Nephron progenitor cell (in vitro differentiated cells): ENCODE measurements at regions not wholly inside any gene's neighbourhood (a gene's known extent, or its start where the extent isn't known, plus 50 kb on each side); places are given as distances from the start of the nearest gene placed in this dataset.

Experiments
- DNase-seq: peaks from one replicate; pipeline ENCODE4 v3.0.0; 2021
- H3K27ac Mint-ChIP-seq: 2 replicates; pipeline ENCODE4 v1.8.0; 2021; ENCODE audit warnings: mild to moderate bottlenecking, moderate library complexity, mixed read lengths
- H3K27me3 Mint-ChIP-seq: 2 replicates; pipeline ENCODE4 v1.8.0; 2021; ENCODE audit warnings: mild to moderate bottlenecking, low read depth, mixed read lengths; ENCODE audit not compliant: poor library complexity
- H3K36me3 Mint-ChIP-seq: 2 replicates; pipeline ENCODE4 v1.8.0; 2021; ENCODE audit warnings: low read depth, mixed read lengths
- H3K4me1 Mint-ChIP-seq: 2 replicates; pipeline ENCODE4 v1.8.0; 2021; ENCODE audit warnings: mixed read lengths
- H3K4me3 Mint-ChIP-seq: 2 replicates; pipeline ENCODE4 v1.8.0; 2021; ENCODE audit warnings: mild to moderate bottlenecking, moderate library complexity, mixed read lengths
- H3K9me3 Mint-ChIP-seq: 2 replicates; pipeline ENCODE4 v1.8.0; 2021; ENCODE audit warnings: mild to moderate bottlenecking, moderate library complexity, mixed read lengths
- CTCF ChIP-seq: fragments of 200-600 bp; sonication (generic); IDR thresholded peaks from 2 replicates; pipeline ENCODE4 v1.5.0; 2021; ENCODE audit warnings: antibody characterized with exemption

GRCh38 chr7:109996927-109997326 is 1094.0 kb upstream of the LRRN3 start:
- Mint-ChIP-seq H3K36me3 (no peaks in the 10 kb centered on the region), H3K4me1 (no peaks in the 10 kb centered on the region), H3K9me3 (no peaks in the 10 kb centered on the region), H3K4me3 (no peak overlapping the region), H3K27ac (no peak overlapping the region), H3K27me3 (peaks cover 2% of the 10 kb centered on the region)
- no peak for TF ChIP-seq CTCF
- DNase-seq, result no peak

- DNase-seq, result no peak
- Mint-ChIP-seq H3K9me3 (no peaks in the 10 kb centered on the region), H3K4me3 (no peak overlapping the region), H3K4me1 (no peaks in the 10 kb centered on the region), H3K27me3 (peaks cover 2% of the 10 kb centered on the region), H3K27ac (no peak overlapping the region), H3K36me3 (no peaks in the 10 kb centered on the region)
- no peak for TF ChIP-seq CTCF
Measured at GRCh38 chr7:109997837-109998236, 1093.1 kb upstream of the LRRN3 start.

DNA sequence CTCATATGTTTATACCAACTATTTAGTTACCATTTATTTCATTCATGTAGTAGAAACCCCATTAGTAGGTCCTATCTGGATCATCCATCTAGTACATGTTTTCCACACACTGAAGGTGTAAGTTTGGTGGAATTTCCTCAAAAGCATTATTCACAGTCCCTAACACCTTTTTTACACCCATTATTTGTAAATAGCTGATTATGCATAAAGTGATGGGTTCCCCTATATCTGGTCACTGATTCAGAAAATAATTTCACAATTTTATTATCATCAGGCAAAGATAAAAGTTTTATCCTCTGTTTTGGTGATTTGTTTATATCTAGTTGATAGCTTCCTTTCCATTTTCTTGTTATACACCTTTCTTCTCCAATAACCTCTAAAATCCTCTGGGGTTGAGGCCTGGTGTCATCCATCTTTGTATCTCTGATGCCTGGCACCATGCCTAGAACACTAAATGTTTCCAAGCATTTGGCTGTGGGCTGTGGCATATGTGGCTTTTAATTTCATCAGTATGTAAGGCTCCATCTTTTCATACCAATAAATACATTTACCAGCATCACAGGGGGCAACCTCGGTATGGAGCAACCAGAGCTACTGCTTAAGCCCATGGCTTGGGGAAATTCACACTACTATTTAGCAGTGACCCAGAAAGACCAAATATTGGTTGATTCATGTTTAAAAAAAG is 1089.5 kb upstream of the LRRN3 start:
- TF ChIP-seq CTCF, result no peak
- Mint-ChIP-seq H3K9me3 (no peaks in the 10 kb centered on the region), H3K27me3 (peaks cover 2% of the 10 kb centered on the region), H3K27ac (no peak overlapping the region), H3K4me3 (no peak overlapping the region), H3K36me3 (no peaks in the 10 kb centered on the region), H3K4me1 (no peaks in the 10 kb centered on the region)
- no peak for DNase-seq

GRCh38 chr7:110003827-110004226 is 1087.1 kb upstream of the LRRN3 start:
- Mint-ChIP-seq H3K4me1 (no peaks in the 10 kb centered on the region), H3K4me3 (no peak overlapping the region), H3K36me3 (no peaks in the 10 kb centered on the region), H3K27ac (no peak overlapping the region), H3K9me3 (no peaks in the 10 kb centered on the region), H3K27me3 (no peaks in the 10 kb centered on the region)
- no peak for TF ChIP-seq CTCF
- DNase-seq, result no peak

DNA sequence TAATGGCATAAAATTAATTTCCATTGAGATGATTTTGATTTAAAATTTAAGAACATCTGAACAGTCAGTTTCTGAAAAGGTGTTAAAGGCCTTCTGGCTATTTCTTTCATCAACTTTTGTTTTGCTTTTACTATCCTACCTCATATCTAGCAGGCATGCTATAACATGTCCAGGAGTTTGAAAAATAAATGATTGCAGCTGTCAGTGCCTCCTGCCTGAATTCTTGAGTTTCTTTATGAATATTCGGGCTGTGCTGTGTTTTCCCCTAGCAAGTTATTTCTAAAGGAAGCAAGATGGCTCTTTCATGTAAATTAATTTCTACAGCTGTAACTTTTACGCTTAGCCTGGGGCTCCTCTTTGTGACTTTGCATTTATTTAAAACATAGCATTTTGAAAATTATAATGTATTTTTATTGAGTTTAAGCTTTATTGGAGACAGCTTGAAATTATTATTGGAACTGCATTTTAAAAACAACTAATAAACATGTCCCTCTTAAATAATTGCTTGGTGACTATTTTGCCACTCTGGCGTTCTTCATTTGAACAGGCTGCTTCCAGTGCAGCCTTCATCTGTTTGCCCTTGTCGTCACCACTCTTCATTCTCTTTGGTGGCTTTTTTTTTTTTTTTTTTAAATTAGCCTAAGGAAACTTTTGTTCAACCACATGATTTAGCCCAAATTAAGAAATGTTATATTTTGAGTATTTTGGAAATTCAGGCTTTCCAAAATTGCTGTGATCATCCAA is 1083.4 kb upstream of the LRRN3 start:
- Mint-ChIP-seq H3K27ac (no peak overlapping the region), H3K9me3 (no peaks in the 10 kb centered on the region), H3K4me3 (no peak overlapping the region), H3K4me1 (no peaks in the 10 kb centered on the region), H3K27me3 (no peaks in the 10 kb centered on the region), H3K36me3 (no peaks in the 10 kb centered on the region)
- no peak for TF ChIP-seq CTCF
- DNase-seq, result no peak

DNA sequence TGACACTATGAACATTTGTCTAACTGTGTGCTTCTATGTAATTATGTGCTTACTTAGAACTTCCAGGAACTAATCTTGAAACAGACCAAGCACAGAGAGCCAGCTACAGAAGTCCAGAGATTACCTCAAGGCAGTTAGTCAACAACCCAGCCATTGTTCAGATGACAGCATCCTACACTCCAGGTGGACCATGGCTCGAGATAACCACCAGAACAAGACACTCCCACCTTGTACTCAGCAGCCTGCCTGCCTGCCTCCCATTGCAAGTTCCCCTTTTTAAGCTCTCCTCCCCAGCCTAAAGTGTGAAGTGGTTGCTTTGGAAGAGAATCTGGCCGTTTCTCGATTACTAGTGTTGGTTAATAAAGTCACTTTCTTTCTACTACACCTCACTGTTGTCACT is 1080.6 kb upstream of the LRRN3 start:
- H3K9me3 Mint-ChIP-seq, result no peaks in the 10 kb centered on the region
- H3K4me1 Mint-ChIP-seq, result no peaks in the 10 kb centered on the region
- H3K27me3 Mint-ChIP-seq, result no peaks in the 10 kb centered on the region
- no peak for DNase-seq
- H3K27ac Mint-ChIP-seq, result no peak overlapping the region
- TF ChIP-seq CTCF, result no peak
- no peak overlapping the region for H3K4me3 Mint-ChIP-seq
- no peaks in the 10 kb centered on the region for H3K36me3 Mint-ChIP-seq
